OCI-LY7 (cell line): ENCODE measurements at regions not wholly inside any gene's neighbourhood (a gene's known extent, or its start where the extent isn't known, plus 50 kb on each side); places are given as distances from the start of the nearest gene placed in this dataset.

Source experiments
- BruUV-seq: library from RNA; stranded (reverse); fragments of 400-500 nt; replicated peaks from 2 replicates; lab custom pipeline; 2021; lab: Mats Ljungman, UMichigan
- CTCF ChIA-PET: fragments of 300-600 bp; sonication (Branson Sonifier 250); formaldehyde crosslinking; loops from one replicate; lab custom pipeline; 2022; ENCODE audit warnings: antibody characterized with exemption; ENCODE audit not compliant: unreplicated experiment; lab: Charles Lee
- POLR2A ChIA-PET: fragments of 300-600 bp; sonication (Branson Sonifier 250); formaldehyde crosslinking; loops from one replicate; lab custom pipeline; 2022; ENCODE audit warnings: antibody characterized with exemption; lab: Charles Lee
- DNase-seq: peaks from one replicate; pipeline ENCODE4 v3.0.0-alpha.2; 2015; ENCODE audit warnings: low spot score
- H2AFZ ChIP-seq: fragments of 200-600 bp; sonication (generic), shearing (Covaris generic); 2 replicates; pipeline ENCODE4 v1.6.1; 2014; ENCODE audit warnings: mild to moderate bottlenecking, antibody characterized with exemption, low read length, moderate library complexity
- H3K27ac ChIP-seq: fragments of 200-600 bp; sonication (generic); 2 replicates; pipeline ENCODE4 v1.5.1; 2014; ENCODE audit warnings: mixed run types, low read depth, mild to moderate bottlenecking, moderate library complexity, low read length, inconsistent platforms; ENCODE audit not compliant: poor library complexity, severe bottlenecking
- H3K36me3 ChIP-seq: fragments of 200-600 bp; sonication (generic); 2 replicates; pipeline ENCODE4 v1.6.1; 2014; ENCODE audit warnings: mild to moderate bottlenecking, antibody characterized with exemption, low read length, moderate library complexity, mixed read lengths; ENCODE audit not compliant: insufficient read depth
- H3K4me1 ChIP-seq: fragments of 200-600 bp; sonication (generic); 2 replicates; pipeline ENCODE4 v1.5.1; 2014; ENCODE audit warnings: mild to moderate bottlenecking, low read length; ENCODE audit not compliant: insufficient read depth, poor library complexity, severe bottlenecking
- H3K4me2 ChIP-seq: fragments of 200-600 bp; sonication (generic); 2 replicates; pipeline ENCODE4 v1.6.1; 2014; ENCODE audit warnings: mild to moderate bottlenecking, low read length
- H3K4me3 ChIP-seq: fragments of 200-600 bp; sonication (generic); 2 replicates; pipeline ENCODE4 v1.5.1; 2014; ENCODE audit warnings: mild to moderate bottlenecking, low read depth, low read length; ENCODE audit not compliant: poor library complexity, severe bottlenecking
- H3K79me2 ChIP-seq: fragments of 200-600 bp; sonication (generic); 2 replicates; pipeline ENCODE4 v1.6.1; 2016; ENCODE audit warnings: low read depth, mild to moderate bottlenecking, low read length, moderate library complexity, mixed read lengths; ENCODE audit not compliant: insufficient read depth
- H3K9me2 ChIP-seq: fragments of 200-600 bp; sonication (generic); 2 replicates; pipeline ENCODE4 v1.6.1; 2016; ENCODE audit warnings: mild to moderate bottlenecking, low read length, mixed read lengths; ENCODE audit not compliant: insufficient read depth
- H3K9me3 ChIP-seq: fragments of 200-600 bp; sonication (generic); 2 replicates; pipeline ENCODE4 v1.6.1; 2014; ENCODE audit warnings: mild to moderate bottlenecking, mixed run types, low read length, mixed read lengths
- H4K20me1 ChIP-seq: fragments of 200-600 bp; sonication (generic); 2 replicates; pipeline ENCODE4 v1.6.1; 2014; ENCODE audit warnings: mild to moderate bottlenecking, antibody characterized with exemption, low read length, moderate library complexity, mixed read lengths; ENCODE audit not compliant: insufficient read depth
- CTCF ChIP-seq: fragments of 200-600 bp; sonication (generic); conservative IDR thresholded peaks from 2 replicates; pipeline ENCODE4 v1.5.1; 2014; ENCODE audit warnings: mild to moderate bottlenecking, antibody characterized with exemption, low read length, moderate library complexity, mixed read lengths
- EZH2phosphoT487 ChIP-seq: fragments of 200-600 bp; sonication (generic); IDR thresholded peaks from 2 replicates; pipeline ENCODE4 v1.6.1; 2018; ENCODE audit warnings: low read depth, borderline replicate concordance, mild to moderate bottlenecking, mixed run types, antibody characterized with exemption, low read length, moderate library complexity, mixed read lengths
- intact Hi-C: fragments of 100-400 bp; cut with micrococcal nuclease; formaldehyde crosslinking; loops from one replicate; pipeline ENCODE4 v1.10.0; 2022; ENCODE audit not compliant: unreplicated experiment

GRCh38 chr2:219803294-219803693, 175.9 kb downstream of the SLC4A3 start:
- Histone ChIP-seq H3K9me3 (no peaks in the 10 kb centered on the region), H3K4me3 (no peak overlapping the region), H4K20me1 (no peaks in the 10 kb centered on the region), H3K4me1 (no peaks in the 10 kb centered on the region), H3K4me2 (no peak overlapping the region), H3K79me2 (no peaks in the 10 kb centered on the region), H2AFZ (no peak overlapping the region), H3K27ac (no peak overlapping the region), H3K9me2 (no peaks in the 10 kb centered on the region), H3K36me3 (no peaks in the 10 kb centered on the region)
- TF ChIP-seq CTCF (no peak), EZH2phosphoT487 (no peak)
- CTCF ChIA-PET: no interaction called here
- no TSS peak for BruUV-seq
- DNase-seq: no peak
- POLR2A ChIA-PET: no interaction called here
- intact Hi-C loops: no loop called here

- Histone ChIP-seq H3K4me1 (no peaks in the 10 kb centered on the region), H3K36me3 (no peaks in the 10 kb centered on the region), H3K9me3 (no peaks in the 10 kb centered on the region), H3K4me2 (no peak overlapping the region), H3K9me2 (no peaks in the 10 kb centered on the region), H3K27ac (no peak overlapping the region), H3K4me3 (no peak overlapping the region), H3K79me2 (no peaks in the 10 kb centered on the region), H4K20me1 (no peaks in the 10 kb centered on the region), H2AFZ (no peak overlapping the region)
- intact Hi-C loops: no loop called here
- ChIA-PET CTCF (no interaction called here), POLR2A (interaction anchor here (0.9 to 1.4 kb wide), 3 partner anchors 9 to 106 kb away, joined by 3 read pairs; no protein-coding TSS in a partner anchor)
- no peak for TF ChIP-seq EZH2phosphoT487
- no peak for TF ChIP-seq CTCF
- no TSS peak for BruUV-seq
- no peak for DNase-seq
Observed at GRCh38 chr2:219810895-219811294, 183.5 kb downstream of the SLC4A3 start.

GRCh38 chr2:219812672-219813071, 185.2 kb downstream of the SLC4A3 start:
- no peak for DNase-seq
- intact Hi-C loops: no loop called here
- Histone ChIP-seq H3K4me3 (no peak overlapping the region), H3K27ac (no peak overlapping the region), H3K9me2 (no peaks in the 10 kb centered on the region), H3K4me2 (no peak overlapping the region), H3K4me1 (no peaks in the 10 kb centered on the region), H3K79me2 (no peaks in the 10 kb centered on the region), H4K20me1 (no peaks in the 10 kb centered on the region), H3K9me3 (no peaks in the 10 kb centered on the region), H2AFZ (no peak overlapping the region), H3K36me3 (no peaks in the 10 kb centered on the region)
- ChIA-PET CTCF (no interaction called here), POLR2A (no interaction called here)
- TF ChIP-seq CTCF: no peak
- TF ChIP-seq EZH2phosphoT487: no peak
- BruUV-seq: no TSS peak
